Activated T-cell treated with anti-CD3 and anti-CD28 coated beads, Interleukin-2, amount 50 U/mL, for 48 hours (primary cell): ENCODE measurements at regions not wholly inside any gene's neighbourhood (a gene's known extent, or its start where the extent isn't known, plus 50 kb on each side); places are given as distances from the start of the nearest gene placed in this dataset.
"Not testable (repeated sequence)": the region's sequence is repeated elsewhere in the genome, so short reads cannot be mapped to it uniquely, and the experiment has no call there.

Experiments
- DNase-seq, 2 experiments: peaks; one replicate each; pipeline ENCODE4 v3.0.0-alpha.2; 2020

GRCh38 chr9:124084087-124084486 lies 72.5 kb downstream of the LHX2 start:
- DNase-seq, result no peak

GRCh38 chr9:124087226-124087625 lies 75.7 kb downstream of the LHX2 start:
- no peak for DNase-seq

- no peak for DNase-seq
These were observed 76.9 kb downstream of the LHX2 start for GRCh38 chr9:124088476-124088837.

- DNase-seq, result not testable (repeated sequence)
These were observed 78.3 kb downstream of the LHX2 start for GRCh38 chr9:124089631-124090488.

GRCh38 chr9:124098141-124098905 lies 86.8 kb downstream of the LHX2 start:
- DNase-seq, result no peak

- DNase-seq, result no peak
These were observed 88.3 kb downstream of the LHX2 start for GRCh38 chr9:124099860-124100259.

- DNase-seq, result no peak
These were observed 89.8 kb downstream of the LHX2 start for GRCh38 chr9:124101215-124101968.

GRCh38 chr9:124101969-124102345 lies 90.4 kb downstream of the LHX2 start:
- DNase-seq, result no peak

GRCh38 chr9:124102363-124102762 lies 90.8 kb downstream of the LHX2 start:
- no peak for DNase-seq

- DNase-seq, result no peak
These were observed 93.7 kb downstream of the LHX2 start for GRCh38 chr9:124105266-124105665.

GRCh38 chr9:124108216-124108615 lies 96.6 kb downstream of the LHX2 start:
- no peak for DNase-seq

- DNase-seq, result peak; percentile 59 to 62
These were observed 98.8 kb downstream of the LHX2 start for GRCh38 chr9:124110307-124110915.

GRCh38 chr9:124116683-124117363 lies 105.3 kb downstream of the LHX2 start:
- DNase-seq, result no peak

GRCh38 chr9:124118894-124119293 lies 107.3 kb downstream of the LHX2 start:
- DNase-seq, result no peak

GRCh38 chr9:124120272-124120671 lies 108.7 kb downstream of the LHX2 start:
- DNase-seq, result no peak

- DNase-seq, result no peak
These were observed 110.2 kb downstream of the LHX2 start for GRCh38 chr9:124121725-124122124.

- DNase-seq, result no peak
These were observed 110.8 kb downstream of the LHX2 start for GRCh38 chr9:124122321-124122720.

GRCh38 chr9:124122813-124123462 lies 111.4 kb downstream of the LHX2 start:
- DNase-seq, result no peak

GRCh38 chr9:124123621-124124020 lies 112.1 kb downstream of the LHX2 start:
- not testable (repeated sequence) for DNase-seq

GRCh38 chr9:124124729-124125650 lies 113.4 kb downstream of the LHX2 start:
- no peak for DNase-seq

GRCh38 chr9:124125651-124125977 lies 114.0 kb downstream of the LHX2 start:
- no peak for DNase-seq
